ENCODE measurements at regions not wholly inside any gene's neighbourhood (a gene's known extent, or its start where the extent isn't known, plus 50 kb on each side); places are given as distances from the start of the nearest gene placed in this dataset.

- Mint-ChIP-seq H3K4me1 (no peaks in the 10 kb centered on the region), H3K27ac (no peak overlapping the region), H3K9me3 (ENCODE audit: insufficient read depth) (no peaks in the 10 kb centered on the region), H3K4me3 (no peak overlapping the region), H3K27me3 (peaks cover 14% of the 10 kb centered on the region)
- H3K79me2 ChIP-seq (ENCODE audit: control insufficient read depth, insufficient read depth, low read length) = no peaks in the 10 kb centered on the region
- no peaks in the 10 kb centered on the region for H4K20me1 ChIP-seq (ENCODE audit: control insufficient read depth, insufficient read depth, low read length, poor library complexity, severe bottlenecking)
- no peak overlapping the region for H3K9ac ChIP-seq (ENCODE audit: low read length)
- ChIA-PET CTCF (no interaction called here), POLR2A (no interaction called here)
- H3K36me3 ChIP-seq (replicated peaks in 1 of 2; ENCODE audit: control extremely low read depth in 1 of 2, control insufficient read depth in 1 of 2, extremely low read depth in 1 of 2, insufficient read depth in 2 of 2, low read length in 1 of 2) = no peaks in the 10 kb centered on the region
- DNase-seq = no peak
- intact Hi-C loops (cut with micrococcal nuclease) = no loop called here
- H2AFZ ChIP-seq (ENCODE audit: insufficient read depth, low read depth, low read length, poor library complexity, severe bottlenecking) = no peak overlapping the region
- no peaks in the 10 kb centered on the region for H3K27me3 ChIP-seq (replicated peaks in 1 of 4; ENCODE audit: control extremely low read depth in 1 of 4, control insufficient read depth in 3 of 4, insufficient read depth in 4 of 4, low read length in 3 of 4)
- no peak overlapping the region for H3K4me2 ChIP-seq (replicated peaks; ENCODE audit: low read depth, low read length, poor library complexity, severe bottlenecking)
- no peak overlapping the region for H3K4me3 ChIP-seq (ENCODE audit: control extremely low read depth in 1 of 5, extremely low read depth in 1 of 5, insufficient read depth in 1 of 5, low read depth in 2 of 5, low read length in 4 of 5)
- no peak for ATAC-seq (ENCODE audit: low read depth)
- no peaks in the 10 kb centered on the region for H3K4me1 ChIP-seq (ENCODE audit: control insufficient read depth in 2 of 2, insufficient read depth in 2 of 2, low read length in 2 of 2)
- WGBS (ENCODE audit: insufficient coverage) = 85% methylated on average over 9 of the region's 13 CpGs
- no peaks in the 10 kb centered on the region for H3K9me3 ChIP-seq (ENCODE audit: control extremely low read depth in 1 of 3, control insufficient read depth in 2 of 3, insufficient read depth in 1 of 3, low read length in 2 of 3)
- TF ChIP-seq CTCF (IDR thresholded peaks at IDR 0.05) = no peak
- TF ChIP-seq EZH2 (IDR thresholded peaks at IDR 0.05; ENCODE audit: borderline replicate concordance, insufficient read depth, low read depth, low read length, poor library complexity, severe bottlenecking) = no peak
- H3K27ac ChIP-seq (ENCODE audit: low read length in 2 of 2) = no peak overlapping the region
Observed at GRCh38 chr14:104420990-104421389, 158.6 kb upstream of the C14orf180 start.

GRCh38 chr14:104421401-104421821, 158.2 kb upstream of the C14orf180 start:
- no peaks in the 10 kb centered on the region for H3K36me3 ChIP-seq (replicated peaks in 1 of 2; ENCODE audit: control extremely low read depth in 1 of 2, control insufficient read depth in 1 of 2, extremely low read depth in 1 of 2, insufficient read depth in 2 of 2, low read length in 1 of 2)
- Mint-ChIP-seq H3K9me3 (ENCODE audit: insufficient read depth) (no peaks in the 10 kb centered on the region), H3K27ac (no peak overlapping the region), H3K4me3 (no peak overlapping the region), H3K27me3 (peaks cover 11% of the 10 kb centered on the region), H3K4me1 (no peaks in the 10 kb centered on the region)
- DNase-seq (no peak), ATAC-seq (ENCODE audit: low read depth) (no peak)
- WGBS (ENCODE audit: insufficient coverage) = 96% methylated on average over 4 of the region's 4 CpGs
- POLR2A ChIA-PET = no interaction called here
- H3K4me1 ChIP-seq (ENCODE audit: control insufficient read depth in 2 of 2, insufficient read depth in 2 of 2, low read length in 2 of 2) = no peaks in the 10 kb centered on the region
- CTCF ChIA-PET = no interaction called here
- intact Hi-C loops (cut with micrococcal nuclease) = no loop called here
- TF ChIP-seq CTCF (IDR thresholded peaks at IDR 0.05) (no peak), EZH2 (IDR thresholded peaks at IDR 0.05; ENCODE audit: borderline replicate concordance, insufficient read depth, low read depth, low read length, poor library complexity, severe bottlenecking) (no peak)
- no peaks in the 10 kb centered on the region for H3K9me3 ChIP-seq (ENCODE audit: control extremely low read depth in 1 of 3, control insufficient read depth in 2 of 3, insufficient read depth in 1 of 3, low read length in 2 of 3)
- no peak overlapping the region for H3K27ac ChIP-seq (ENCODE audit: low read length in 2 of 2)
- no peaks in the 10 kb centered on the region for H4K20me1 ChIP-seq (ENCODE audit: control insufficient read depth, insufficient read depth, low read length, poor library complexity, severe bottlenecking)
- H3K4me2 ChIP-seq (replicated peaks; ENCODE audit: low read depth, low read length, poor library complexity, severe bottlenecking) = no peak overlapping the region
- no peak overlapping the region for H3K4me3 ChIP-seq (ENCODE audit: control extremely low read depth in 1 of 5, extremely low read depth in 1 of 5, insufficient read depth in 1 of 5, low read depth in 2 of 5, low read length in 4 of 5)
- H3K79me2 ChIP-seq (ENCODE audit: control insufficient read depth, insufficient read depth, low read length) = no peaks in the 10 kb centered on the region
- H2AFZ ChIP-seq (ENCODE audit: insufficient read depth, low read depth, low read length, poor library complexity, severe bottlenecking) = no peak overlapping the region
- no peaks in the 10 kb centered on the region for H3K27me3 ChIP-seq (replicated peaks in 1 of 4; ENCODE audit: control extremely low read depth in 1 of 4, control insufficient read depth in 3 of 4, insufficient read depth in 4 of 4, low read length in 3 of 4)
- H3K9ac ChIP-seq (ENCODE audit: low read length) = no peak overlapping the region
